ENCODE measurements at regions not wholly inside any gene's neighbourhood (a gene's known extent, or its start where the extent isn't known, plus 50 kb on each side); places are given as distances from the start of the nearest gene placed in this dataset.
"Not testable (repeated sequence)": the region's sequence is repeated elsewhere in the genome, so short reads cannot be mapped to it uniquely, and the experiment has no call there.

GRCh38 chr2:63719052-63719451 is 122.6 kb upstream of the UGP2 start:
- H3K9me3 ChIP-seq (ENCODE audit: control insufficient read depth, insufficient read depth, low read depth, low read length) = no peaks in the 10 kb centered on the region
- H3K9ac ChIP-seq (ENCODE audit: insufficient read depth, low read length) = no peak overlapping the region

GRCh38 chr2:63721082-63721424 is 120.6 kb upstream of the UGP2 start:
- DNase-seq (ENCODE audit: low read depth in 2 of 2) = no peak
- H3K4me2 ChIP-seq (ENCODE audit: extremely low read depth, insufficient read depth, low read length) = no peak overlapping the region
- no peaks in the 10 kb centered on the region for H3K4me1 ChIP-seq (ENCODE audit: control insufficient read depth, extremely low read depth, insufficient read depth, low read length)
- H3K79me2 ChIP-seq (ENCODE audit: control insufficient read depth, insufficient read depth, low read length) = no peaks in the 10 kb centered on the region
- H3K4me3 ChIP-seq (replicated peaks in 1 of 4; ENCODE audit: control extremely low read depth in 1 of 4, insufficient read depth in 1 of 4, low read depth in 3 of 4, low read length in 4 of 4) = no peak overlapping the region
- no peak overlapping the region for H3K27ac ChIP-seq (ENCODE audit: insufficient read depth, low read length)
- H2AFZ ChIP-seq (ENCODE audit: low read length) = no peak overlapping the region
- H3K9ac ChIP-seq (ENCODE audit: insufficient read depth, low read length) = no peak overlapping the region
- H3K27me3 ChIP-seq (ENCODE audit: control insufficient read depth, insufficient read depth, low read length) = no peaks in the 10 kb centered on the region
- H3K9me3 ChIP-seq (ENCODE audit: control insufficient read depth, insufficient read depth, low read depth, low read length) = no peaks in the 10 kb centered on the region
- no peaks in the 10 kb centered on the region for H3K36me3 ChIP-seq (ENCODE audit: control insufficient read depth, insufficient read depth, low read length)
- TF ChIP-seq CTCF (conservative IDR thresholded peaks at IDR 0.05 in 1 of 2, IDR thresholded peaks at IDR 0.05 in 1 of 2; ENCODE audit: low read depth in 1 of 2, low read length in 2 of 2) (no peak), EZH2 (IDR thresholded peaks at IDR 0.05; ENCODE audit: low read length, missing control alignments) (no peak)
- no peaks in the 10 kb centered on the region for H4K20me1 ChIP-seq (ENCODE audit: control insufficient read depth, extremely low read depth, insufficient read depth, low read length)

More at GRCh38 chr2:63719052-63719451, 122.6 kb upstream of the UGP2 start:
- Histone ChIP-seq H3K79me2 (ENCODE audit: control insufficient read depth, insufficient read depth, low read length) (no peaks in the 10 kb centered on the region), H3K4me1 (ENCODE audit: control insufficient read depth, extremely low read depth, insufficient read depth, low read length) (no peaks in the 10 kb centered on the region), H3K27me3 (ENCODE audit: control insufficient read depth, insufficient read depth, low read length) (no peaks in the 10 kb centered on the region), H3K36me3 (ENCODE audit: control insufficient read depth, insufficient read depth, low read length) (no peaks in the 10 kb centered on the region), H3K27ac (ENCODE audit: insufficient read depth, low read length) (no peak overlapping the region), H4K20me1 (ENCODE audit: control insufficient read depth, extremely low read depth, insufficient read depth, low read length) (no peaks in the 10 kb centered on the region), H3K4me2 (ENCODE audit: extremely low read depth, insufficient read depth, low read length) (no peak overlapping the region), H2AFZ (ENCODE audit: low read length) (no peak overlapping the region), H3K4me3 (replicated peaks in 1 of 4; ENCODE audit: control extremely low read depth in 1 of 4, insufficient read depth in 1 of 4, low read depth in 3 of 4, low read length in 4 of 4) (no peak overlapping the region)
- no peak for TF ChIP-seq EZH2 (IDR thresholded peaks at IDR 0.05; ENCODE audit: low read length, missing control alignments)
- no peak for TF ChIP-seq CTCF (conservative IDR thresholded peaks at IDR 0.05 in 1 of 2, IDR thresholded peaks at IDR 0.05 in 1 of 2; ENCODE audit: low read depth in 1 of 2, low read length in 2 of 2)
- DNase-seq (ENCODE audit: low read depth in 2 of 2) = no peak

- not testable (repeated sequence) for H3K79me2 ChIP-seq (ENCODE audit: control insufficient read depth, insufficient read depth, low read length); H3K27ac ChIP-seq (ENCODE audit: insufficient read depth, low read length); DNase-seq (ENCODE audit: low read depth in 2 of 2); H3K9me3 ChIP-seq (ENCODE audit: control insufficient read depth, insufficient read depth, low read depth, low read length); H3K36me3 ChIP-seq (ENCODE audit: control insufficient read depth, insufficient read depth, low read length); H2AFZ ChIP-seq (ENCODE audit: low read length); H3K4me2 ChIP-seq (ENCODE audit: extremely low read depth, insufficient read depth, low read length); H3K4me3 ChIP-seq (replicated peaks in 1 of 4; ENCODE audit: control extremely low read depth in 1 of 4, insufficient read depth in 1 of 4, low read depth in 3 of 4, low read length in 4 of 4); H3K9ac ChIP-seq (ENCODE audit: insufficient read depth, low read length); H3K4me1 ChIP-seq (ENCODE audit: control insufficient read depth, extremely low read depth, insufficient read depth, low read length); H3K27me3 ChIP-seq (ENCODE audit: control insufficient read depth, insufficient read depth, low read length); H4K20me1 ChIP-seq (ENCODE audit: control insufficient read depth, extremely low read depth, insufficient read depth, low read length)
These were observed 119.4 kb upstream of the UGP2 start for GRCh38 chr2:63722284-63722683.

GRCh38 chr2:63723709-63724108 is 118.0 kb upstream of the UGP2 start:
- Histone ChIP-seq H3K9ac (ENCODE audit: insufficient read depth, low read length) (no peak overlapping the region), H3K4me3 (replicated peaks in 1 of 4; ENCODE audit: control extremely low read depth in 1 of 4, insufficient read depth in 1 of 4, low read depth in 3 of 4, low read length in 4 of 4) (no peak overlapping the region), H2AFZ (ENCODE audit: low read length) (no peak overlapping the region), H4K20me1 (ENCODE audit: control insufficient read depth, extremely low read depth, insufficient read depth, low read length) (no peaks in the 10 kb centered on the region), H3K79me2 (ENCODE audit: control insufficient read depth, insufficient read depth, low read length) (no peaks in the 10 kb centered on the region), H3K27me3 (ENCODE audit: control insufficient read depth, insufficient read depth, low read length) (no peaks in the 10 kb centered on the region), H3K9me3 (ENCODE audit: control insufficient read depth, insufficient read depth, low read depth, low read length) (no peaks in the 10 kb centered on the region), H3K4me2 (ENCODE audit: extremely low read depth, insufficient read depth, low read length) (no peak overlapping the region), H3K36me3 (ENCODE audit: control insufficient read depth, insufficient read depth, low read length) (no peaks in the 10 kb centered on the region), H3K27ac (ENCODE audit: insufficient read depth, low read length) (no peak overlapping the region), H3K4me1 (ENCODE audit: control insufficient read depth, extremely low read depth, insufficient read depth, low read length) (no peaks in the 10 kb centered on the region)
- TF ChIP-seq EZH2 (IDR thresholded peaks at IDR 0.05; ENCODE audit: low read length, missing control alignments) = no peak
- TF ChIP-seq CTCF (conservative IDR thresholded peaks at IDR 0.05 in 1 of 2, IDR thresholded peaks at IDR 0.05 in 1 of 2; ENCODE audit: low read depth in 1 of 2, low read length in 2 of 2) = no peak
- DNase-seq (ENCODE audit: low read depth in 2 of 2) = peak in 1 of 2 donors; percentile 9

- H3K9me3 ChIP-seq (ENCODE audit: control insufficient read depth, insufficient read depth, low read depth, low read length); H3K9ac ChIP-seq (ENCODE audit: insufficient read depth, low read length); H4K20me1 ChIP-seq (ENCODE audit: control insufficient read depth, extremely low read depth, insufficient read depth, low read length); H3K79me2 ChIP-seq (ENCODE audit: control insufficient read depth, insufficient read depth, low read length); DNase-seq (ENCODE audit: low read depth in 2 of 2); H3K27me3 ChIP-seq (ENCODE audit: control insufficient read depth, insufficient read depth, low read length); H3K4me3 ChIP-seq (replicated peaks in 1 of 4; ENCODE audit: control extremely low read depth in 1 of 4, insufficient read depth in 1 of 4, low read depth in 3 of 4, low read length in 4 of 4); H3K4me1 ChIP-seq (ENCODE audit: control insufficient read depth, extremely low read depth, insufficient read depth, low read length); H2AFZ ChIP-seq (ENCODE audit: low read length); H3K27ac ChIP-seq (ENCODE audit: insufficient read depth, low read length); H3K4me2 ChIP-seq (ENCODE audit: extremely low read depth, insufficient read depth, low read length); H3K36me3 ChIP-seq (ENCODE audit: control insufficient read depth, insufficient read depth, low read length): not testable (repeated sequence)
These were observed 116.5 kb upstream of the UGP2 start for GRCh38 chr2:63725212-63725611.

Data from fibroblast of lung (primary cell).